MM.1S (cell line): ENCODE measurements at regions not wholly inside any gene's neighbourhood (a gene's known extent, or its start where the extent isn't known, plus 50 kb on each side); places are given as distances from the start of the nearest gene placed in this dataset.

Experiments used
- CTCF ChIP-seq: fragments of 300-600 bp; sonication (generic); IDR thresholded peaks from 2 replicates; pipeline ENCODE4 v1.5.1; 2016; ENCODE audit warnings: antibody characterized with exemption, low read length, mixed read lengths
- EZH2phosphoT487 ChIP-seq: fragments of 300-600 bp; sonication (generic); IDR thresholded peaks from 2 replicates; pipeline ENCODE4 v1.6.1; 2018; ENCODE audit warnings: antibody characterized with exemption, low read length

- TF ChIP-seq CTCF (no peak), EZH2phosphoT487 (no peak)
Observed at GRCh38 chr9:109872901-109873300, 92.9 kb downstream of the PALM2AKAP2 start.
